ENCODE measurements at regions not wholly inside any gene's neighbourhood (a gene's known extent, or its start where the extent isn't known, plus 50 kb on each side); places are given as distances from the start of the nearest gene placed in this dataset.

- no peak for DNase-seq
Observed at GRCh38 chr2:150571121-150571520, 83.7 kb upstream of the RND3 start.

GRCh38 chr2:150570712-150571111 is 83.2 kb upstream of the RND3 start:
- DNase-seq, result no peak

GRCh38 chr2:150569761-150570160 is 82.3 kb upstream of the RND3 start:
- DNase-seq, result no peak

- no peak for DNase-seq
Observed at GRCh38 chr2:150567771-150568301, 80.4 kb upstream of the RND3 start.

- DNase-seq, result no peak
Observed at GRCh38 chr2:150566289-150566688, 78.8 kb upstream of the RND3 start.

GRCh38 chr2:150561076-150561475 is 73.6 kb upstream of the RND3 start:
- DNase-seq, result no peak

GRCh38 chr2:150557020-150557600 is 69.6 kb upstream of the RND3 start:
- no peak for DNase-seq

- no peak for DNase-seq
Observed at GRCh38 chr2:150555611-150556356, 68.3 kb upstream of the RND3 start.

GRCh38 chr2:150554046-150554445 is 66.6 kb upstream of the RND3 start:
- DNase-seq, result no peak

- no peak for DNase-seq
Observed at GRCh38 chr2:150552041-150552820, 64.8 kb upstream of the RND3 start.

GRCh38 chr2:150549381-150549780 is 61.9 kb upstream of the RND3 start:
- DNase-seq, result no peak

- DNase-seq, result no peak
Observed at GRCh38 chr2:150548527-150548926, 61.1 kb upstream of the RND3 start.

GRCh38 chr2:150545916-150546315 is 58.4 kb upstream of the RND3 start:
- no peak for DNase-seq

GRCh38 chr2:150544731-150545130 is 57.3 kb upstream of the RND3 start:
- no peak for DNase-seq

GRCh38 chr2:150542692-150543091 is 55.2 kb upstream of the RND3 start:
- DNase-seq, result no peak

- no peak for DNase-seq
Observed at GRCh38 chr2:150542172-150542571, 54.7 kb upstream of the RND3 start.

GRCh38 chr2:150538651-150539201 is 51.3 kb upstream of the RND3 start:
- DNase-seq, result no peak

Data from NCI-H524 treated with DMSO at 0.1 percent for 48 hours (cell line).